ENCODE measurements at regions not wholly inside any gene's neighbourhood (a gene's known extent, or its start where the extent isn't known, plus 50 kb on each side); places are given as distances from the start of the nearest gene placed in this dataset.
A peak's percentile ranks its signal among the peaks of the same experiment; 100 is the strongest.

DNA sequence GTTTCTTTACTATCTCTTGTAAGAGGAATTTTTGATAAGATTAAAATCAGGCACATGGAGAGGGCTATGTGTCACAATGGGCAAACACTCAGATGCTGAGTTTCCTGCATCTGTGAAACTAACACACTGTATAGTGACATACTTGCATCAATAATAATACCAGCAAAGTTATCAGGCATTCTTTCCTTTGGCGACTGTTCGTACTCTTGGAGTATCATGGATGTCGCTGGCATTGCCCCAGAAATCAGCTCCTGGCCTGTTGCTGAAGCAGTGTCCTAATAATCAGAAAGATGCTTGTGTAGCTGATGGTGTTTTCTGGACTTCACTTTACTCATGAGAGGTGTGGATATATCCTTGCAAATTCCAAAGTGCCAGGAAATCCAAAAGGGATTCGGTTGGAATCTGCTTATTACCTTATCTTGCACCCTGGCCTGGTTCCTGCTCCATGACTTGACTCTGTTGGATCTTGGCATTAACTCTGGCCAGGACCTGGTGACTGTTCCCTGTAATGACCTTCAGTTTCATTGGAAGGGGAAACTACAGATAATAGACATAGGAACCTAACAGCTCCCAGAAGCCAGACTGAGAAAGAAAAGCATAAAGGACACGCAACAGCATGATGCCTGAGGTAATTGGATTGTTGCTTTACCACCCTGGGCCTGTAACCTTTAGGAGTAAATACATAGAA lies 762.5 kb upstream of the GRIA3 start:
- no peak overlapping the region for H3K14ac ChIP-seq (ENCODE audit: low read length)
- no peak overlapping the region for H4K12ac ChIP-seq (ENCODE audit: low read depth, low read length)
- no peak overlapping the region for H2BK120ac ChIP-seq (ENCODE audit: insufficient read depth, low read length, poor library complexity)
- H3K4me2 ChIP-seq (ENCODE audit: low read length) = no peak overlapping the region
- H3K27me3 ChIP-seq (ENCODE audit: insufficient read depth, low read length) = no peaks in the 10 kb centered on the region
- no peak overlapping the region for H3K18ac ChIP-seq (ENCODE audit: low read length)
- H2BK5ac ChIP-seq (ENCODE audit: low read depth, low read length, poor library complexity) = no peak overlapping the region
- no peaks in the 10 kb centered on the region for H3K36me3 ChIP-seq (ENCODE audit: control insufficient read depth in 1 of 2, insufficient read depth in 2 of 2, low read length in 2 of 2)
- peak in 1 of 2 donors; percentile 25 for DNase-seq
- H3K9ac ChIP-seq (ENCODE audit: low read length) = no peak overlapping the region
- WGBS (ENCODE audit: extremely low coverage, insufficient coverage, insufficient read length) = no CpG with 5 or more reads among the region's 5 CpGs
- H3K27ac ChIP-seq (ENCODE audit: low read depth, low read length) = no peak overlapping the region
- no peak overlapping the region for H2AFZ ChIP-seq (ENCODE audit: insufficient read depth, low read length, poor library complexity)
- H3K23ac ChIP-seq (ENCODE audit: low read length) = no peak overlapping the region
- H3K4me3 ChIP-seq (ENCODE audit: low read depth, low read length) = no peak overlapping the region
- H4K91ac ChIP-seq (ENCODE audit: low read depth, low read length) = no peak overlapping the region
- H3K9me3 ChIP-seq (ENCODE audit: insufficient read depth, low read depth, low read length) = no peaks in the 10 kb centered on the region
- H2BK12ac ChIP-seq (ENCODE audit: low read length) = no peak overlapping the region
- H4K8ac ChIP-seq (ENCODE audit: low read depth, low read length) = no peak overlapping the region
- H3K4ac ChIP-seq (ENCODE audit: low read depth, low read length) = no peak overlapping the region
- no peaks in the 10 kb centered on the region for H3K4me1 ChIP-seq (ENCODE audit: control insufficient read depth in 1 of 2, insufficient read depth in 2 of 2, low read length in 2 of 2)
- H3K79me1 ChIP-seq (ENCODE audit: low read length) = no peaks in the 10 kb centered on the region
- H2AK5ac ChIP-seq (ENCODE audit: low read length) = no peak overlapping the region
- H3K79me2 ChIP-seq (ENCODE audit: control insufficient read depth, insufficient read depth, low read length, poor library complexity) = no peaks in the 10 kb centered on the region

DNA sequence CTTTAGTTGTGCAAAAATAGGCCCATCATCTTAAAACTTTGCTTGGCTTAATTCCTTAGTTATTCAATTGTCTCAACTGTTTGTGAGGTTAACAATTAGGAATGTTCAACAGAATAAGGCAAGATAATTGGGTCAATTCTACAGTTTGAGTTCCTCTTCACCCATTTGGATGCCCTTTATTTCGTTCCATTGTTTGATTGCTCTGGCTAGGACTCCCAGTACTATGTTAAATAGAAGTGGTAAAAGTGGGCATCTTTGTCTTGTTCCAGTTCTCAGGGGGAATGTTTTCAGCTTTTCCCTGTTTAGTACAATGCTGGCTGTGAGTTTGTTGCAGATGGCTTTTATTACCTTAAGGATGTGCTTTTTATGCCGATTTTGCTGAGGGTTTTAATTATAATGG lies 761.5 kb upstream of the GRIA3 start:
- H3K14ac ChIP-seq (ENCODE audit: low read length) = no peak overlapping the region
- H3K27me3 ChIP-seq (ENCODE audit: insufficient read depth, low read length) = no peaks in the 10 kb centered on the region
- H3K79me2 ChIP-seq (ENCODE audit: control insufficient read depth, insufficient read depth, low read length, poor library complexity) = no peaks in the 10 kb centered on the region
- no peak for DNase-seq
- no peak overlapping the region for H2AFZ ChIP-seq (ENCODE audit: insufficient read depth, low read length, poor library complexity)
- H3K9me3 ChIP-seq (ENCODE audit: insufficient read depth, low read depth, low read length) = no peaks in the 10 kb centered on the region
- no peaks in the 10 kb centered on the region for H3K79me1 ChIP-seq (ENCODE audit: low read length)
- H3K18ac ChIP-seq (ENCODE audit: low read length) = no peak overlapping the region
- H3K36me3 ChIP-seq (ENCODE audit: control insufficient read depth in 1 of 2, insufficient read depth in 2 of 2, low read length in 2 of 2) = no peaks in the 10 kb centered on the region
- H2BK5ac ChIP-seq (ENCODE audit: low read depth, low read length, poor library complexity) = no peak overlapping the region
- WGBS (ENCODE audit: extremely low coverage, insufficient coverage, insufficient read length) = no CpG with 5 or more reads among the region's 2 CpGs
- H3K23ac ChIP-seq (ENCODE audit: low read length) = no peak overlapping the region
- no peak overlapping the region for H3K4me2 ChIP-seq (ENCODE audit: low read length)
- no peaks in the 10 kb centered on the region for H3K4me1 ChIP-seq (ENCODE audit: control insufficient read depth in 1 of 2, insufficient read depth in 2 of 2, low read length in 2 of 2)
- no peak overlapping the region for H2BK12ac ChIP-seq (ENCODE audit: low read length)
- H3K4me3 ChIP-seq (ENCODE audit: low read depth, low read length) = no peak overlapping the region
- no peak overlapping the region for H4K12ac ChIP-seq (ENCODE audit: low read depth, low read length)
- no peak overlapping the region for H3K4ac ChIP-seq (ENCODE audit: low read depth, low read length)
- no peak overlapping the region for H4K8ac ChIP-seq (ENCODE audit: low read depth, low read length)
- no peak overlapping the region for H2AK5ac ChIP-seq (ENCODE audit: low read length)
- H4K91ac ChIP-seq (ENCODE audit: low read depth, low read length) = no peak overlapping the region
- H2BK120ac ChIP-seq (ENCODE audit: insufficient read depth, low read length, poor library complexity) = no peak overlapping the region
- no peak overlapping the region for H3K27ac ChIP-seq (ENCODE audit: low read depth, low read length)
- no peak overlapping the region for H3K9ac ChIP-seq (ENCODE audit: low read length)

DNA sequence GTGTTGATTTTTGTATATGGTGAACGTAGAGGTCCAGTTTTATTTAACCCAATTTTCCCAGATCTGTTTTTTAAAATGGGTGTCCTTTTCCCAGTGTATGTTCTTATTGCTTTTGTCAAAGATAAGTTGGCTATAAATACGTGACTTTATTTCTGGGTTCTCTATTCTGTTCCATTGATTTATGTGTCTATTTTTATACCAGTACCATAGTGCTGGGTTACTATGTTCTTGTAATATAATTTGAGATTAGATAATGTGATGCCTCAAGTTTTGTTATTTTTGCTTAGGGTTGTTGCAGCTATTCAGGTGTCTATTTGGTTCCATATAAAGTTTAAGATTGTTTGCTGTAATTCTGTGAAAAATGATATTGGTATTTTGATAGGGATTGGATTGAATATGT lies 749.1 kb upstream of the GRIA3 start:
- Histone ChIP-seq H3K27ac (ENCODE audit: low read depth, low read length) (no peak overlapping the region), H2AFZ (ENCODE audit: insufficient read depth, low read length, poor library complexity) (no peak overlapping the region), H2AK5ac (ENCODE audit: low read length) (no peak overlapping the region), H2BK12ac (ENCODE audit: low read length) (no peak overlapping the region), H4K91ac (ENCODE audit: low read depth, low read length) (no peak overlapping the region), H3K4me3 (ENCODE audit: low read depth, low read length) (no peak overlapping the region), H3K4me2 (ENCODE audit: low read length) (no peak overlapping the region), H3K36me3 (ENCODE audit: control insufficient read depth in 1 of 2, insufficient read depth in 2 of 2, low read length in 2 of 2) (no peaks in the 10 kb centered on the region), H3K79me1 (ENCODE audit: low read length) (no peaks in the 10 kb centered on the region), H3K27me3 (ENCODE audit: insufficient read depth, low read length) (no peaks in the 10 kb centered on the region), H3K23ac (ENCODE audit: low read length) (no peak overlapping the region), H3K9ac (ENCODE audit: low read length) (no peak overlapping the region), H3K79me2 (ENCODE audit: control insufficient read depth, insufficient read depth, low read length, poor library complexity) (no peaks in the 10 kb centered on the region), H2BK120ac (ENCODE audit: insufficient read depth, low read length, poor library complexity) (no peak overlapping the region), H3K9me3 (ENCODE audit: insufficient read depth, low read depth, low read length) (no peaks in the 10 kb centered on the region), H3K4me1 (ENCODE audit: control insufficient read depth in 1 of 2, insufficient read depth in 2 of 2, low read length in 2 of 2) (no peaks in the 10 kb centered on the region), H3K4ac (ENCODE audit: low read depth, low read length) (no peak overlapping the region), H4K8ac (ENCODE audit: low read depth, low read length) (no peak overlapping the region), H3K14ac (ENCODE audit: low read length) (no peak overlapping the region), H4K12ac (ENCODE audit: low read depth, low read length) (no peak overlapping the region), H3K18ac (ENCODE audit: low read length) (no peak overlapping the region), H2BK5ac (ENCODE audit: low read depth, low read length, poor library complexity) (no peak overlapping the region)
- WGBS (ENCODE audit: extremely low coverage, insufficient coverage, insufficient read length) = no CpG with 5 or more reads among the region's 2 CpGs
- DNase-seq = no peak

DNA sequence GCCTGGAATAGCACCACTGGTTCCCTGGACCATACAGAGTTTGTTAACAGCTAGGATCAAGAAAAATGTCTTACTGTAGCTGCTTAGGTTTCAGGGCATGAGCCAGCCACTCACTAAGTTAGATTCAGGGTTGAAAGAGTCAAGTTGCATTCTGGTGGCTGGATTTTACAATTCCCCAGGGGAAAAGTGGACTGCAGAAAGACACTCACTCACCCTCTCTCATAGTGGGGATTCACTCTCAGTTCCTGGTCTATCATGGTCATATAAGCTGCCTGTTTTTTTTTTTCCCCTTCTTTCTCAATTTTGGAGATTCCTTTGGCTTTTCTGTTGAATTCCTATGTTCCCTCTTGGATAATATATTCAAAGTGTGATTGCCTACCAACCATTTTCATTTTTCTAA lies 744.2 kb upstream of the GRIA3 start:
- Histone ChIP-seq H4K91ac (ENCODE audit: low read depth, low read length) (no peak overlapping the region), H3K79me1 (ENCODE audit: low read length) (no peaks in the 10 kb centered on the region), H4K8ac (ENCODE audit: low read depth, low read length) (no peak overlapping the region), H3K4me3 (ENCODE audit: low read depth, low read length) (no peak overlapping the region), H2BK12ac (ENCODE audit: low read length) (no peak overlapping the region), H3K14ac (ENCODE audit: low read length) (no peak overlapping the region), H4K12ac (ENCODE audit: low read depth, low read length) (no peak overlapping the region), H3K36me3 (ENCODE audit: control insufficient read depth in 1 of 2, insufficient read depth in 2 of 2, low read length in 2 of 2) (no peaks in the 10 kb centered on the region), H2BK120ac (ENCODE audit: insufficient read depth, low read length, poor library complexity) (no peak overlapping the region), H3K27ac (ENCODE audit: low read depth, low read length) (no peak overlapping the region), H3K4me2 (ENCODE audit: low read length) (no peak overlapping the region), H3K27me3 (ENCODE audit: insufficient read depth, low read length) (no peaks in the 10 kb centered on the region), H2AFZ (ENCODE audit: insufficient read depth, low read length, poor library complexity) (no peak overlapping the region), H3K4me1 (ENCODE audit: control insufficient read depth in 1 of 2, insufficient read depth in 2 of 2, low read length in 2 of 2) (no peaks in the 10 kb centered on the region), H3K23ac (ENCODE audit: low read length) (no peak overlapping the region), H3K79me2 (ENCODE audit: control insufficient read depth, insufficient read depth, low read length, poor library complexity) (no peaks in the 10 kb centered on the region), H3K9ac (ENCODE audit: low read length) (no peak overlapping the region), H3K18ac (ENCODE audit: low read length) (no peak overlapping the region), H3K9me3 (ENCODE audit: insufficient read depth, low read depth, low read length) (no peaks in the 10 kb centered on the region), H3K4ac (ENCODE audit: low read depth, low read length) (no peak overlapping the region), H2AK5ac (ENCODE audit: low read length) (no peak overlapping the region), H2BK5ac (ENCODE audit: low read depth, low read length, poor library complexity) (no peak overlapping the region)
- DNase-seq = no peak
